GM12892 (cell line): ENCODE measurements at regions not wholly inside any gene's neighbourhood (a gene's known extent, or its start where the extent isn't known, plus 50 kb on each side); places are given as distances from the start of the nearest gene placed in this dataset.

Experiments
- POLR2A ChIP-seq: IDR thresholded peaks from 2 replicates; pipeline ENCODE4 v1.6.1; 2011; ENCODE audit warnings: low read depth, low read length, control low read depth
- POLR2AphosphoS5 ChIP-seq: IDR thresholded peaks from 2 replicates; pipeline ENCODE4 v1.6.1; 2011; ENCODE audit warnings: low read depth, low read length, control low read depth

GRCh38 chr14:46063872-46064271 lies 587.7 kb downstream of the RPL10L start:
- TF ChIP-seq POLR2AphosphoS5 (no peak), POLR2A (no peak)
